OCI-LY7 (cell line): ENCODE measurements at regions not wholly inside any gene's neighbourhood (a gene's known extent, or its start where the extent isn't known, plus 50 kb on each side); places are given as distances from the start of the nearest gene placed in this dataset.
"Not testable (repeated sequence)": the region's sequence is repeated elsewhere in the genome, so short reads cannot be mapped to it uniquely, and the experiment has no call there.

ENCODE experiments used
- BruUV-seq: library from RNA; stranded (reverse); fragments of 400-500 nt; replicated peaks from 2 replicates; lab custom pipeline; 2021; lab: Mats Ljungman, UMichigan
- CTCF ChIA-PET: fragments of 300-600 bp; sonication (Branson Sonifier 250); formaldehyde crosslinking; loops from one replicate; lab custom pipeline; 2022; ENCODE audit warnings: antibody characterized with exemption; ENCODE audit not compliant: unreplicated experiment; lab: Charles Lee
- POLR2A ChIA-PET: fragments of 300-600 bp; sonication (Branson Sonifier 250); formaldehyde crosslinking; loops from one replicate; lab custom pipeline; 2022; ENCODE audit warnings: antibody characterized with exemption; lab: Charles Lee
- DNase-seq: peaks from one replicate; pipeline ENCODE4 v3.0.0-alpha.2; 2015; ENCODE audit warnings: low spot score
- H2AFZ ChIP-seq: fragments of 200-600 bp; sonication (generic), shearing (Covaris generic); 2 replicates; pipeline ENCODE4 v1.6.1; 2014; ENCODE audit warnings: mild to moderate bottlenecking, antibody characterized with exemption, low read length, moderate library complexity
- H3K27ac ChIP-seq: fragments of 200-600 bp; sonication (generic); 2 replicates; pipeline ENCODE4 v1.5.1; 2014; ENCODE audit warnings: mixed run types, low read depth, mild to moderate bottlenecking, moderate library complexity, low read length, inconsistent platforms; ENCODE audit not compliant: poor library complexity, severe bottlenecking
- H3K36me3 ChIP-seq: fragments of 200-600 bp; sonication (generic); 2 replicates; pipeline ENCODE4 v1.6.1; 2014; ENCODE audit warnings: mild to moderate bottlenecking, antibody characterized with exemption, low read length, moderate library complexity, mixed read lengths; ENCODE audit not compliant: insufficient read depth
- H3K4me1 ChIP-seq: fragments of 200-600 bp; sonication (generic); 2 replicates; pipeline ENCODE4 v1.5.1; 2014; ENCODE audit warnings: mild to moderate bottlenecking, low read length; ENCODE audit not compliant: insufficient read depth, poor library complexity, severe bottlenecking
- H3K4me2 ChIP-seq: fragments of 200-600 bp; sonication (generic); 2 replicates; pipeline ENCODE4 v1.6.1; 2014; ENCODE audit warnings: mild to moderate bottlenecking, low read length
- H3K4me3 ChIP-seq: fragments of 200-600 bp; sonication (generic); 2 replicates; pipeline ENCODE4 v1.5.1; 2014; ENCODE audit warnings: mild to moderate bottlenecking, low read depth, low read length; ENCODE audit not compliant: poor library complexity, severe bottlenecking
- H3K79me2 ChIP-seq: fragments of 200-600 bp; sonication (generic); 2 replicates; pipeline ENCODE4 v1.6.1; 2016; ENCODE audit warnings: low read depth, mild to moderate bottlenecking, low read length, moderate library complexity, mixed read lengths; ENCODE audit not compliant: insufficient read depth
- H3K9me2 ChIP-seq: fragments of 200-600 bp; sonication (generic); 2 replicates; pipeline ENCODE4 v1.6.1; 2016; ENCODE audit warnings: mild to moderate bottlenecking, low read length, mixed read lengths; ENCODE audit not compliant: insufficient read depth
- H3K9me3 ChIP-seq: fragments of 200-600 bp; sonication (generic); 2 replicates; pipeline ENCODE4 v1.6.1; 2014; ENCODE audit warnings: mild to moderate bottlenecking, mixed run types, low read length, mixed read lengths
- H4K20me1 ChIP-seq: fragments of 200-600 bp; sonication (generic); 2 replicates; pipeline ENCODE4 v1.6.1; 2014; ENCODE audit warnings: mild to moderate bottlenecking, antibody characterized with exemption, low read length, moderate library complexity, mixed read lengths; ENCODE audit not compliant: insufficient read depth
- EZH2phosphoT487 ChIP-seq: fragments of 200-600 bp; sonication (generic); IDR thresholded peaks from 2 replicates; pipeline ENCODE4 v1.6.1; 2018; ENCODE audit warnings: low read depth, borderline replicate concordance, mild to moderate bottlenecking, mixed run types, antibody characterized with exemption, low read length, moderate library complexity, mixed read lengths
- intact Hi-C: fragments of 100-400 bp; cut with micrococcal nuclease; formaldehyde crosslinking; loops from one replicate; pipeline ENCODE4 v1.10.0; 2022; ENCODE audit not compliant: unreplicated experiment
- TF ChIP-seq, protein P1 (sequence below): fragments of 200-600 bp; sonication (generic); conservative IDR thresholded peaks from 2 replicates; pipeline ENCODE4 v1.5.1; 2014; ENCODE audit warnings: mild to moderate bottlenecking, antibody characterized with exemption, low read length, moderate library complexity, mixed read lengths

DNA sequence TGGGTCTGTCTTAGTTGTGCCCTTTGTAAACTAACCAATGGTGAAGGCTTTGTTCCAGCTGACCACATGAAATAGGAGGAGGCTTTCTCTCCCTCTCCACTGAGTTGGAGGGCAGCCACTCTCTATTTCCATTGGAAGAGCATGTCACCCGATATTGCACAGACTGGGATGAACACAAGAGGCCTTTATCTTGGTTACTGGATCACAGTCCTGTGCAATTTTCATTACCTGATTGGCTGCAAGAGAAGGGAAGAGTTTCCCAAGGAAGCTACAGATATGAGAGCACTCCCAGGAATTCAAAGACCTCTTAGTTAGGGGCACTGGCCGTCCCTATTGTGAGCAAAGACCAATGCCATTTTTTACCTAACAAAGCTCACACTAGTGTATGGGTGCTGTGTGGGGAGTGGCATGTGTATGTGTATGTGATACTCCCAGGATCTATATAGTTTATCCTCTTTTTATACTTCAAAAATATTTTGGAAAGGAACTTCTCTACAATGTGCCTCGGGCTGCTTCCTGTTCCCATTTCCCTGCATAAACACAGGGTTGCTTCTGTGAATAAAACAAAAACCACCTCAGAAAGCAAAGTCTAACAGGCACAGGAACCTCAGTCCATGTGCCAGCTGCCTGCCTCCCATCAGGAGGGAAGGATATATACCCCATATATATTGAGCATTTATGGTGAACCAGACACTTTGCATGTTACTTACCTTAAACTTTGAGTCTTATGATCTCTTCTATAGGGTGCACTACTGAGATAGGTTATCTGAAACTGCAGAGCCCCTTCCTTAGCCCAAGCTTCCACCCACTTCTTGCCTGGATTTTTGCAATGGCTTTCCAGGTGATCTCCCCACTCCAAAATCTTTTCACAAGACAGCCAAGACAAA is 126.5 kb downstream of the RASSF10 start:
- intact Hi-C loops = no loop called here
- no peaks in the 10 kb centered on the region for H3K9me2 ChIP-seq
- no peaks in the 10 kb centered on the region for H4K20me1 ChIP-seq
- TF ChIP-seq, protein P1, sequence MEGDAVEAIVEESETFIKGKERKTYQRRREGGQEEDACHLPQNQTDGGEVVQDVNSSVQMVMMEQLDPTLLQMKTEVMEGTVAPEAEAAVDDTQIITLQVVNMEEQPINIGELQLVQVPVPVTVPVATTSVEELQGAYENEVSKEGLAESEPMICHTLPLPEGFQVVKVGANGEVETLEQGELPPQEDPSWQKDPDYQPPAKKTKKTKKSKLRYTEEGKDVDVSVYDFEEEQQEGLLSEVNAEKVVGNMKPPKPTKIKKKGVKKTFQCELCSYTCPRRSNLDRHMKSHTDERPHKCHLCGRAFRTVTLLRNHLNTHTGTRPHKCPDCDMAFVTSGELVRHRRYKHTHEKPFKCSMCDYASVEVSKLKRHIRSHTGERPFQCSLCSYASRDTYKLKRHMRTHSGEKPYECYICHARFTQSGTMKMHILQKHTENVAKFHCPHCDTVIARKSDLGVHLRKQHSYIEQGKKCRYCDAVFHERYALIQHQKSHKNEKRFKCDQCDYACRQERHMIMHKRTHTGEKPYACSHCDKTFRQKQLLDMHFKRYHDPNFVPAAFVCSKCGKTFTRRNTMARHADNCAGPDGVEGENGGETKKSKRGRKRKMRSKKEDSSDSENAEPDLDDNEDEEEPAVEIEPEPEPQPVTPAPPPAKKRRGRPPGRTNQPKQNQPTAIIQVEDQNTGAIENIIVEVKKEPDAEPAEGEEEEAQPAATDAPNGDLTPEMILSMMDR = no peak
- TF ChIP-seq EZH2phosphoT487 = no peak
- H3K9me3 ChIP-seq = no peaks in the 10 kb centered on the region
- no peak overlapping the region for H3K4me3 ChIP-seq
- H3K4me2 ChIP-seq = no peak overlapping the region
- POLR2A ChIA-PET = no interaction called here
- H3K79me2 ChIP-seq = no peaks in the 10 kb centered on the region
- no peak for DNase-seq
- no peak overlapping the region for H3K27ac ChIP-seq
- H3K4me1 ChIP-seq = no peaks in the 10 kb centered on the region
- no TSS peak for BruUV-seq
- H2AFZ ChIP-seq = no peak overlapping the region
- H3K36me3 ChIP-seq = no peaks in the 10 kb centered on the region
- CTCF ChIA-PET = no interaction called here

DNA sequence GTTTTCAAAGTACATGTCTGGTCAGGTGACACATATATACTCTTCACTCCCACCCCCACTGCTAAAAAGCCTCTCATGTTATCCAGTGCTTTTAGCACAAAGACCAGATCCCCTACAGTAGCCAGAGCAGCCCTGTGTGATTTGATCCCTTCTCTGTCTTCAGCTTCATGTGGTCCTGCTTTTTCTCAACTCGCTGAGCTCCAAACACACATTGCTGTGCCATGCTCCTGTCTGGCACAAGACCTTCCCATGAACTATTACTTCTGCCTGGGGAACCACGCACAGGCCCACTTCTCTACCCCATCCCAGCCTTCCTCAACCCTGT is 127.1 kb downstream of the RASSF10 start:
- ChIA-PET CTCF (no interaction called here), POLR2A (no interaction called here)
- H3K27ac ChIP-seq = no peak overlapping the region
- H3K36me3 ChIP-seq = no peaks in the 10 kb centered on the region
- no peaks in the 10 kb centered on the region for H4K20me1 ChIP-seq
- intact Hi-C loops = no loop called here
- no peaks in the 10 kb centered on the region for H3K9me2 ChIP-seq
- no peak overlapping the region for H2AFZ ChIP-seq
- no peak overlapping the region for H3K4me3 ChIP-seq
- no peaks in the 10 kb centered on the region for H3K4me1 ChIP-seq
- H3K9me3 ChIP-seq = no peaks in the 10 kb centered on the region
- BruUV-seq = no TSS peak
- H3K4me2 ChIP-seq = no peak overlapping the region
- no peak for TF ChIP-seq EZH2phosphoT487
- TF ChIP-seq, protein P1 = no peak
- no peak for DNase-seq
- no peaks in the 10 kb centered on the region for H3K79me2 ChIP-seq

DNA sequence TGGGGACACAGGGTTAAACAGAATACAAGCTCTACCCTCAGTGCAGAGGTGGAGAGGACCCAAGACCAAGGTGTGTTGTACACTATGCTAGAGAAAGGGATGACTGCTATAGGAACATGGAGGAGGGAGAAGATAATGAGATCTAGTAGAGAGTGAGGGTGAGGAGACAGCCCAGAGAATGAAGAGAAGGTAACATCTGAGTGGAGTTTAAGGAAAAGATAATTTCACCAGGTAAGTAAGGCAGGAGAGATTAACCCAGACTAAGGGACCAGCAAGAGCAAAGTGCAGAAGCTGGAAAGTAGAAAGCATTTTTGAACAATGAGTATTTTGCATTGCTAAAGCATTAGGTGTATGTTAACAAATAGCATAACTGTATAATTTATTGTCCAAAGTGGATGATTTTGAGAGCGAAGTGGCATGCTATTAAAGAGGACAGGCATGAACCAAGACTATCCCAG is 128.8 kb downstream of the RASSF10 start:
- Histone ChIP-seq H3K36me3 (no peaks in the 10 kb centered on the region), H3K4me3 (no peak overlapping the region), H3K79me2 (no peaks in the 10 kb centered on the region), H4K20me1 (no peaks in the 10 kb centered on the region), H3K9me2 (no peaks in the 10 kb centered on the region), H3K27ac (no peak overlapping the region), H3K4me1 (no peaks in the 10 kb centered on the region), H2AFZ (no peak overlapping the region), H3K4me2 (no peak overlapping the region), H3K9me3 (no peaks in the 10 kb centered on the region)
- CTCF ChIA-PET = no interaction called here
- POLR2A ChIA-PET = no interaction called here
- intact Hi-C loops = no loop called here
- no peak for DNase-seq
- no TSS peak for BruUV-seq
- TF ChIP-seq EZH2phosphoT487 = no peak
- TF ChIP-seq, protein P1 = no peak

- H2AFZ ChIP-seq, H3K9me3 ChIP-seq, DNase-seq, BruUV-seq, H3K36me3 ChIP-seq, H3K4me3 ChIP-seq, H3K9me2 ChIP-seq, CTCF ChIA-PET, H3K79me2 ChIP-seq, H4K20me1 ChIP-seq, H3K4me2 ChIP-seq, POLR2A ChIA-PET, H3K27ac ChIP-seq, intact Hi-C loops, H3K4me1 ChIP-seq: not testable (repeated sequence)
Measured at GRCh38 chr11:13139085-13139484, 130.0 kb downstream of the RASSF10 start.
